Testis (tissue), 2 donors: ENCODE measurements at regions not wholly inside any gene's neighbourhood (a gene's known extent, or its start where the extent isn't known, plus 50 kb on each side); places are given as distances from the start of the nearest gene placed in this dataset.

ENCODE experiments used
- POLR2A ChIP-seq: fragments of 450-650 bp; IDR thresholded peaks from one replicate; pipeline ENCODE4 v1.6.1; 2017; ENCODE audit warnings: antibody characterized with exemption, mild to moderate bottlenecking, moderate library complexity
- TF ChIP-seq, protein P1 (sequence below), 3 experiments: fragments of 450-650 bp in 2 of 3; fragments of 200-600 bp in 1 of 3; sonication (generic) in 1 of 3; IDR thresholded peaks; one replicate each; pipeline ENCODE4 v1.5.1; 2016 to 2019; ENCODE audit warnings: antibody characterized with exemption in 3 of 3, mild to moderate bottlenecking in 2 of 3, moderate library complexity in 1 of 3

DNA sequence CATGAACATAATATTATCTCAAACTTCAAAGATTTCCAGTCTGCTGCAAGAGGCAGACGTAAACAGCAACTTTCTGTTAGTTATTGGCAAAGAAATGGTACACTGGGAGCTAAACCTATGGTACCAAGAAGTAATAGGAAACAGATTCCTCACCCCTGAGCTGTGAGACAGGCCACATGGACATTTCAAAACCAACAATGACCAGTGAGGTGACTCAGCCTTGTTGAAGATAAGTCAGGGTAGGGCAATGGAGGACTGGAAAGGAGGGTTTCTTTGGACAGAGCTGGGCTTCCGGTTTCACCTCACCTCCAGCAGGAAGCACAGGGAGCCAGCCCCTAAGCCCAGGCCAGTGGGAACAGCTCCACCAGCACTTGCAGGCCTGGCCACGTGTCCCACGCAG lies 1320.5 kb downstream of the AACS start:
- TF ChIP-seq, protein P1, sequence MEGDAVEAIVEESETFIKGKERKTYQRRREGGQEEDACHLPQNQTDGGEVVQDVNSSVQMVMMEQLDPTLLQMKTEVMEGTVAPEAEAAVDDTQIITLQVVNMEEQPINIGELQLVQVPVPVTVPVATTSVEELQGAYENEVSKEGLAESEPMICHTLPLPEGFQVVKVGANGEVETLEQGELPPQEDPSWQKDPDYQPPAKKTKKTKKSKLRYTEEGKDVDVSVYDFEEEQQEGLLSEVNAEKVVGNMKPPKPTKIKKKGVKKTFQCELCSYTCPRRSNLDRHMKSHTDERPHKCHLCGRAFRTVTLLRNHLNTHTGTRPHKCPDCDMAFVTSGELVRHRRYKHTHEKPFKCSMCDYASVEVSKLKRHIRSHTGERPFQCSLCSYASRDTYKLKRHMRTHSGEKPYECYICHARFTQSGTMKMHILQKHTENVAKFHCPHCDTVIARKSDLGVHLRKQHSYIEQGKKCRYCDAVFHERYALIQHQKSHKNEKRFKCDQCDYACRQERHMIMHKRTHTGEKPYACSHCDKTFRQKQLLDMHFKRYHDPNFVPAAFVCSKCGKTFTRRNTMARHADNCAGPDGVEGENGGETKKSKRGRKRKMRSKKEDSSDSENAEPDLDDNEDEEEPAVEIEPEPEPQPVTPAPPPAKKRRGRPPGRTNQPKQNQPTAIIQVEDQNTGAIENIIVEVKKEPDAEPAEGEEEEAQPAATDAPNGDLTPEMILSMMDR (IDR thresholded peaks at IDR 0.05) = no peak
- no peak for TF ChIP-seq POLR2A
